Common myeloid progenitor, CD34-positive (primary cell): ENCODE measurements at regions not wholly inside any gene's neighbourhood (a gene's known extent, or its start where the extent isn't known, plus 50 kb on each side); places are given as distances from the start of the nearest gene placed in this dataset.

ENCODE experiments used
- CTCF ChIA-PET: fragments of 350-600 bp; sonication (Branson Sonifier 250); formaldehyde crosslinking; loops from one replicate; lab custom pipeline; 2021; ENCODE audit warnings: antibody characterized with exemption; lab: Charles Lee
- POLR2A ChIA-PET: fragments of 350-600 bp; sonication (Branson Sonifier 250); formaldehyde crosslinking; loops from one replicate; lab custom pipeline; 2021; ENCODE audit warnings: antibody characterized with exemption; lab: Charles Lee
- DNase-seq, 3 donors: peaks; one replicate each; pipeline versions ENCODE4 v3.0.0 to v3.0.0-alpha.2; 2013
- H3K27ac ChIP-seq, 2 experiments: 1 replicate in 1 of 2; 2 replicates in 1 of 2; pipeline ENCODE4 v1.7.0; 2013; ENCODE audit warnings: inconsistent platforms in 2 of 2, low read length in 2 of 2, mild to moderate bottlenecking in 2 of 2, low read depth in 1 of 2, moderate library complexity in 1 of 2; ENCODE audit not compliant: severe bottlenecking in 2 of 2, insufficient read depth in 1 of 2, poor library complexity in 1 of 2
- H3K27me3 ChIP-seq, 5 experiments: replicated peaks in 2 of 5; 1 replicate in 3 of 5; 2 replicates in 2 of 5; pipeline versions ENCODE4 v1.6.1 to v1.7.0; 2013; ENCODE audit warnings: low read length in 4 of 5, mild to moderate bottlenecking in 2 of 5, moderate library complexity in 2 of 5, inconsistent platforms in 1 of 5; ENCODE audit not compliant: insufficient read depth in 5 of 5, control insufficient read depth in 4 of 5
- H3K36me3 ChIP-seq, 4 experiments: 1 replicate in 2 of 4; 2 replicates in 2 of 4; pipeline versions ENCODE4 v1.6.1 to v1.7.0; 2013; ENCODE audit warnings: low read length in 3 of 4, control low read depth in 1 of 4, mild to moderate bottlenecking in 1 of 4; ENCODE audit not compliant: control insufficient read depth in 4 of 4, insufficient read depth in 4 of 4
- H3K4me1 ChIP-seq, 4 experiments: 1 replicate in 3 of 4; 2 replicates in 1 of 4; pipeline versions ENCODE4 v1.6.1 to v1.7.1; 2013; ENCODE audit warnings: low read length in 3 of 4, mild to moderate bottlenecking in 3 of 4, control low read depth in 1 of 4, inconsistent platforms in 1 of 4, moderate library complexity in 1 of 4; ENCODE audit not compliant: control insufficient read depth in 4 of 4, insufficient read depth in 4 of 4; ENCODE audit errors: control extremely low read depth in 1 of 4
- H3K4me3 ChIP-seq, 7 experiments: 1 replicate in 4 of 7; 2 replicates in 3 of 7; pipeline versions ENCODE4 v1.5.1 to v1.7.0; 2013; ENCODE audit warnings: mild to moderate bottlenecking in 7 of 7, low read length in 6 of 7, moderate library complexity in 6 of 7, inconsistent platforms in 2 of 7, low read depth in 2 of 7, control low read depth in 1 of 7; ENCODE audit not compliant: insufficient read depth in 4 of 7, control insufficient read depth in 1 of 7; ENCODE audit errors: extremely low read depth in 1 of 7
- H3K9me3 ChIP-seq, 5 experiments: 1 replicate in 4 of 5; 2 replicates in 1 of 5; pipeline versions ENCODE4 v1.6.1 to v1.7.1; 2013; ENCODE audit warnings: low read length in 4 of 5, mild to moderate bottlenecking in 2 of 5, inconsistent platforms in 1 of 5, low read depth in 1 of 5, moderate library complexity in 1 of 5; ENCODE audit not compliant: control insufficient read depth in 4 of 5, insufficient read depth in 2 of 5; ENCODE audit errors: control extremely low read depth in 1 of 5
- WGBS: methylation state at CpG from one replicate; pipeline ENCODE4 v1.1.5; 2013; ENCODE audit not compliant: insufficient coverage; 5-methylcytosine and 5-hydroxymethylcytosine counted together

DNA sequence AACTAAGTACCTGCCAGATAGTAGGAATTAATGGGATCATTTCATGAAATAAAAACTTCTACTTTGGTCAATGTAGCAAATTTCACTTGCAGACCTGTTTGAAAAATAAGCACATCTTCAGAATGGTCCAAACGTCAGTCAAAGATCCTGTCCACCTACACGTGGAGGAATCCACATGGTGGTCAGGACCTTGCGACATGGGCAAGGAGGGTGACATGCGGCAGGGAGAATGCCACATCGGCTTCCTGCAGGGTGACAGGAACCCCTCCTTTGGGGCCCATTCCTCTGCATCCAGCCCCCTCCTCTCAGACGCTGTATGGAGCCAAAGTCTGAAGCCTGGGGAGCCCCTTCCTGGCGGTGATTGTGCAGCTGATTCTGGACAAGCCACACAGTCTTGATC is 95.5 kb upstream of the MGMT start:
- peak in 1 of 3 donors; percentile 36 for DNase-seq
- H3K36me3 ChIP-seq, result no peaks in the 10 kb centered on the region
- peaks cover 8 to 19% (median 14%) of the 10 kb centered on the region in 4 experiments for H3K4me1 ChIP-seq
- ChIA-PET POLR2A (interaction anchor here (1.0 kb wide), 1 partner anchor 161 kb away, joined by 3 read pairs; no protein-coding TSS in a partner anchor), CTCF (no interaction called here)
- no peaks in the 10 kb centered on the region for H3K9me3 ChIP-seq
- WGBS, result 16% methylated on average over 7 of the region's 7 CpGs
- no peak overlapping the region for H3K27ac ChIP-seq
- H3K27me3 ChIP-seq, result peaks cover 5 to 77% (median 43%) of the 10 kb centered on the region in 5 experiments
- no peak overlapping the region for H3K4me3 ChIP-seq

DNA sequence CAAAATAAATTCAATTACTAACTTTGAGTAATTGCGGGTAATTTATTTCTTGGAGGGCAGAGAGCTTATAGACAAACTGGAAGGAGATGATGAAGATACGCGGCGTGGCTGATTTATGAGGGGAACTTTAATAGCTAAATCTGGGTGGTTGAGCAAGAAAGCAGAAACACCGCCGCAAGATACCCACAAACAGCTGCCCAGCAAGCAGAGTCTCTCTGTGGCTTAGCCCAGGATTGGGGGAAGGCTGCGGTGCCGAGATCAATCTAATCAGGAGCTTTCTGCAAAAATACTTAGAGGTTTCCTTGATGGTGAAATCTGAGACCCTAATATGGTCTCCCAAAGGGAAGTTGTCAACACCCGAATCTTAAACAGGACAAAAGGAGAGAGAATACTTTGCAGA is 94.9 kb upstream of the MGMT start:
- peak; percentile 55 to 94 (median 94) for DNase-seq
- Histone ChIP-seq H3K36me3 (no peaks in the 10 kb centered on the region), H3K27ac (no peak overlapping the region), H3K4me3 (no peak overlapping the region), H3K9me3 (no peaks in the 10 kb centered on the region), H3K4me1 (peaks cover 8 to 19% (median 14%) of the 10 kb centered on the region in 4 experiments), H3K27me3 (peaks cover 5 to 80% (median 43%) of the 10 kb centered on the region in 5 experiments)
- ChIA-PET POLR2A (interaction anchor here (1.0 kb wide), 1 partner anchor 160 kb away, joined by 3 read pairs; no protein-coding TSS in a partner anchor), CTCF (no interaction called here)
- 0% methylated on average over 4 of the region's 9 CpGs for WGBS

DNA sequence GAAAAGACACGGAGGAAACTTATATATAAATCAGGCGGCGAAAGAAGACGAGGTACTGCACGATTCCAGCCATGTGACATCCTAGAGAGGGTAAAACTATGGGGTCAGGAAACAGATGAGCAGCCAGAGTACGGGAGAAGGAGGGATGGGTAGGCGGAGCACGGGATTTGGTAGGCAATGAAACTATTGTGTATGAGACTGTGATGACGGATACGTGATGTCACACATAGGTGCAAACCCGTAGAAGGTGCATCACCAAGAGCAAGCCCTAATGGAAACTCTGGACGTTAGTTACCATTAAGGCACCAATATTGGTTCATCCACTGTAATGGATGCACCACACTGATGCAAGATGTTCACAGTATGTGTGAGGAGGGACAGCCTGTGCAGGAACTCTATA is 93.8 kb upstream of the MGMT start:
- no peaks in the 10 kb centered on the region for H3K36me3 ChIP-seq
- ChIA-PET CTCF (no interaction called here), POLR2A (no interaction called here)
- DNase-seq, result no peak
- peaks cover 5 to 82% (median 43%) of the 10 kb centered on the region in 5 experiments for H3K27me3 ChIP-seq
- H3K27ac ChIP-seq, result no peak overlapping the region
- no peak overlapping the region for H3K4me3 ChIP-seq
- peaks cover 8 to 19% (median 14%) of the 10 kb centered on the region in 4 experiments for H3K4me1 ChIP-seq
- no peaks in the 10 kb centered on the region for H3K9me3 ChIP-seq
- WGBS, result 96% methylated on average over 12 of the region's 12 CpGs

DNA sequence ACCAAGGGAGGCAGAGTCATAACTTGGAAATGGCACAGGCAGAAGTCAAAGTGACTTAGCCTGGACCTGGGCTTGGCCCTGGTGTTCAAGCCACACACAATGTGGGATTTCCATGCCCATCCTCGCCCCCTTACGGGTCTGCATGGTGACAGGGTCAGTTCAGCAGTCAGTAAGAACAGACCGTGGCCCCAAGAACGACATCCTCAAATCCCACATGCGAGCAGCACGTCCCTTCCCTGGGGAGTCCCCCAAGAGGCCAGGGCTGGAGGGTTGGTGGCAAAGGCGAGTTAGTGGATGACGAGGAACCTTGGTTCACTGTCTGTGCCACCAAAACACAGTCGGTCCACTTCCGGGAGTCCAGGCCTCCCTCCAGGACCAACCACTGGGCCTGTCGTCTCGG is 93.3 kb upstream of the MGMT start:
- Histone ChIP-seq H3K36me3 (no peaks in the 10 kb centered on the region), H3K4me1 (peaks cover 8 to 19% (median 14%) of the 10 kb centered on the region in 4 experiments), H3K9me3 (no peaks in the 10 kb centered on the region), H3K27me3 (peaks cover 5 to 81% (median 42%) of the 10 kb centered on the region in 5 experiments), H3K4me3 (no peak overlapping the region), H3K27ac (no peak overlapping the region)
- CTCF ChIA-PET, result no interaction called here
- POLR2A ChIA-PET, result interaction anchor here (0.5 kb wide), 1 partner anchor 19 kb away, joined by 9 read pairs; no protein-coding TSS in a partner anchor
- DNase-seq, result no peak
- 95% methylated on average over 12 of the region's 12 CpGs for WGBS

DNA sequence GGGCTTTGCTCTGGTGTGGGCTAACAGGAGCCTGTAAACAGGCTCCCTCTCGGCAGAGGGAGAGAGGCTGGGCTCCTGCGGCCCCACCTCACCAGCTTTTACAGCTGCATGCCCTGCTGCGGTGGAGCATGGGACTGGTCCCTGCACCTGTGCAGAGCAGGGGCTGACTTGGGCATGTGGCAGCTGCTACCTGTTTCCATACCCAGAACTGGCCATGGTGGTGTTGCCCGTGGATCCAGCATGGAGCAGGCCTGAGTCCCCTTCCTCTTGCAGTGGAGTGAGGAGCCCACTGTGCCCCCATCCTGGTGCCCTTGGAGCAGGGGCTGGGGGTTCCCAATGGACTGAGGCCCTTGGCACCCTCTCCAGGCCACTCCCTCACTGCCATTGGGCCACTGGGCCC is 91.9 kb upstream of the MGMT start:
- Histone ChIP-seq H3K4me3 (no peak overlapping the region), H3K27ac (no peak overlapping the region), H3K9me3 (no peaks in the 10 kb centered on the region), H3K36me3 (no peaks in the 10 kb centered on the region), H3K4me1 (peaks cover 8 to 19% (median 14%) of the 10 kb centered on the region in 4 experiments), H3K27me3 (peaks cover 5 to 72% (median 31%) of the 10 kb centered on the region in 5 experiments)
- ChIA-PET POLR2A (no interaction called here), CTCF (no interaction called here)
- WGBS, result 100% methylated on average over 4 of the region's 4 CpGs
- DNase-seq, result no peak

DNA sequence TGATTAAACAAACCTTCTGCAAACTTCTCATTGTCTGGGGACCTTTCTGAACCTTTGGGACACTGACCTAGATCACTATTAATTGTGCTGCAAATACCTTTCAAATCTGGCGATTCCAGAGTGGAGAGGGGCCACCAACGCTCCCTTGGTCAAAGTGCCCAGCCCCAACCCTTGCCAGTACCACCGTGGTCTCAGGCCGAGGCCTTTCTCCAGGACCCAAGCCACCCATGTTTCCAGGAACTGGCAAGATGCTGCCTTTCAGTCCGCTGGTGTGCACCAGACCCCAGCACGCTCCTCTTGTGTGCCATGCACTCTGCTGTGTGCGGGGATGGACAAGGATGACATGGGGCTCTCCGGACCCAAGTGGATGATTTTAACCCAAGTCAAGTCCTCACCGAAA is 91.1 kb upstream of the MGMT start:
- Histone ChIP-seq H3K36me3 (no peaks in the 10 kb centered on the region), H3K27me3 (peaks cover 5 to 68% (median 31%) of the 10 kb centered on the region in 5 experiments), H3K4me3 (no peak overlapping the region), H3K27ac (no peak overlapping the region), H3K4me1 (peaks cover 8 to 19% (median 14%) of the 10 kb centered on the region in 4 experiments), H3K9me3 (no peaks in the 10 kb centered on the region)
- no peak for DNase-seq
- POLR2A ChIA-PET, result no interaction called here
- CTCF ChIA-PET, result no interaction called here
- WGBS, result 93% methylated on average over 8 of the region's 9 CpGs

DNA sequence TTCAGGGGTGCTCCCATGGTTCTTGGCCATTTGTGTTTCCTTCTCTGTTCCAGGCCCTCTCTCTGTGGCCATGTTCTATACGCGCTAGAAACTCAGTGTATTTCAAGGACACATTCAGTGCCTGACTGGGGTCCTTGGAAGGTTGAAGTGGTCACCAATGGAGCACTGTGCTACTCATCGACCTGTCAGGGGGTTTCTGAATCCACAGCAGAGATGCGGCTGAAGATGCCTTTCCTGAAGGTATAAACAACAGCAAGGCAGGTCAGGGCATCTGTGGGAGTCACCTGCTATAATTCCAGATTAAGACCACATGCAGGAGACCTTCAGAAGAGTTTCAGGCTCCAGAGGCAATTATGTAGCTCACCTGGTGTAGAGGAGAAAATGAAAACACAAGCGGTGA is 86.8 kb upstream of the MGMT start:
- ChIA-PET POLR2A (no interaction called here), CTCF (no interaction called here)
- peaks cover 0 to 30% (median 3%) of the 10 kb centered on the region in 5 experiments for H3K27me3 ChIP-seq
- H3K27ac ChIP-seq, result no peak overlapping the region
- no peaks in the 10 kb centered on the region for H3K36me3 ChIP-seq
- DNase-seq, result no peak
- H3K4me1 ChIP-seq, result no peaks in the 10 kb centered on the region
- WGBS, result 100% methylated on average over 4 of the region's 5 CpGs
- H3K4me3 ChIP-seq, result no peak overlapping the region
- no peaks in the 10 kb centered on the region for H3K9me3 ChIP-seq
